ENCODE measurements at regions not wholly inside any gene's neighbourhood (a gene's known extent, or its start where the extent isn't known, plus 50 kb on each side); places are given as distances from the start of the nearest gene placed in this dataset.

GRCh38 chr12:107857191-107857590 lies 82.7 kb downstream of the ASCL4 start:
- Histone ChIP-seq H2AFZ (replicated peaks; ENCODE audit: low read length, poor library complexity) (no peak overlapping the region), H3K36me3 (ENCODE audit: control insufficient read depth, insufficient read depth, low read length) (no peaks in the 10 kb centered on the region), H4K20me1 (ENCODE audit: insufficient read depth, low read length) (no peaks in the 10 kb centered on the region), H4K5ac (ENCODE audit: low read depth, low read length) (no peak overlapping the region), H4K91ac (ENCODE audit: insufficient read depth, low read depth, low read length) (no peak overlapping the region), H3K9me1 (ENCODE audit: insufficient read depth, low read length) (no peaks in the 10 kb centered on the region), H3K27ac (ENCODE audit: insufficient read depth, low read length) (no peak overlapping the region), H2BK20ac (ENCODE audit: low read depth, low read length) (no peak overlapping the region), H2BK120ac (ENCODE audit: low read depth, low read length) (no peak overlapping the region), H2BK5ac (ENCODE audit: low read depth, low read length, poor library complexity, severe bottlenecking) (no peak overlapping the region), H2BK15ac (ENCODE audit: low read depth, low read length) (no peak overlapping the region), H3K27me3 (ENCODE audit: control insufficient read depth, insufficient read depth, low read length) (no peaks in the 10 kb centered on the region; the same call in 1 of the 2 replicates), H3K79me1 (ENCODE audit: low read depth in 1 of 2, low read length in 2 of 2) (no peaks in the 10 kb centered on the region), H4K8ac (ENCODE audit: low read depth in 2 of 2, low read length in 2 of 2) (no peak overlapping the region), H3K9ac (ENCODE audit: low read depth, low read length) (no peak overlapping the region), H3K56ac (ENCODE audit: extremely low read depth, insufficient read depth, low read length) (no peak overlapping the region), H3K14ac (replicated peaks; ENCODE audit: low read depth, low read length) (no peak overlapping the region), H3K4ac (ENCODE audit: low read depth, low read length) (no peak overlapping the region), H3K4me1 (ENCODE audit: control insufficient read depth, insufficient read depth, low read length) (no peaks in the 10 kb centered on the region), H3K4me3 (ENCODE audit: insufficient read depth, low read depth, low read length) (no peak overlapping the region), H3K4me2 (ENCODE audit: low read depth, low read length) (no peak overlapping the region), H2AK5ac (ENCODE audit: low read depth, low read length) (no peak overlapping the region), H3K18ac (ENCODE audit: low read depth, low read length) (no peak overlapping the region), H2AK9ac (replicated peaks; ENCODE audit: low read depth, low read length, poor library complexity) (no peak overlapping the region), H3K9me3 (ENCODE audit: control insufficient read depth, insufficient read depth, low read length) (no peaks in the 10 kb centered on the region), H3K23ac (ENCODE audit: low read depth, low read length) (no peak overlapping the region)
- POLR2A ChIA-PET (ENCODE audit: unreplicated experiment): no interaction called here
- ATAC-seq (ENCODE audit: low read depth) (no peak), DNase-seq (no peak)
- intact Hi-C loops (cut with micrococcal nuclease): loop anchor here (5.0 kb wide), 1 partner anchor 55 kb away; no protein-coding TSS in a partner anchor
- no CpG with 5 or more reads among the region's 4 CpGs for WGBS, 2 experiments (ENCODE audit: extremely low coverage in 2 of 2, insufficient read length in 1 of 2)
- CTCF ChIA-PET: interaction anchor here (0.7 kb wide), 1 partner anchor 37 kb away, joined by 3 read pairs; no protein-coding TSS in a partner anchor
- dilution Hi-C loops (cut with HindIII; ENCODE audit: low sequenced_read_pairs, unreplicated experiment): no loop called here
- TF ChIP-seq NFE2L2 (IDR thresholded peaks at IDR 0.05; ENCODE audit: low read depth, low read length): no peak
- TF ChIP-seq, protein P1, sequence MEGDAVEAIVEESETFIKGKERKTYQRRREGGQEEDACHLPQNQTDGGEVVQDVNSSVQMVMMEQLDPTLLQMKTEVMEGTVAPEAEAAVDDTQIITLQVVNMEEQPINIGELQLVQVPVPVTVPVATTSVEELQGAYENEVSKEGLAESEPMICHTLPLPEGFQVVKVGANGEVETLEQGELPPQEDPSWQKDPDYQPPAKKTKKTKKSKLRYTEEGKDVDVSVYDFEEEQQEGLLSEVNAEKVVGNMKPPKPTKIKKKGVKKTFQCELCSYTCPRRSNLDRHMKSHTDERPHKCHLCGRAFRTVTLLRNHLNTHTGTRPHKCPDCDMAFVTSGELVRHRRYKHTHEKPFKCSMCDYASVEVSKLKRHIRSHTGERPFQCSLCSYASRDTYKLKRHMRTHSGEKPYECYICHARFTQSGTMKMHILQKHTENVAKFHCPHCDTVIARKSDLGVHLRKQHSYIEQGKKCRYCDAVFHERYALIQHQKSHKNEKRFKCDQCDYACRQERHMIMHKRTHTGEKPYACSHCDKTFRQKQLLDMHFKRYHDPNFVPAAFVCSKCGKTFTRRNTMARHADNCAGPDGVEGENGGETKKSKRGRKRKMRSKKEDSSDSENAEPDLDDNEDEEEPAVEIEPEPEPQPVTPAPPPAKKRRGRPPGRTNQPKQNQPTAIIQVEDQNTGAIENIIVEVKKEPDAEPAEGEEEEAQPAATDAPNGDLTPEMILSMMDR (conservative IDR thresholded peaks at IDR 0.05; ENCODE audit: low read depth, low read length): no peak
- TF ChIP-seq FOS (IDR thresholded peaks at IDR 0.05; ENCODE audit: low read depth, low read length): no peak
- no peak for TF ChIP-seq RAD21 (IDR thresholded peaks at IDR 0.05; ENCODE audit: low read length)
- no peak for TF ChIP-seq BHLHE40 (IDR thresholded peaks at IDR 0.05; ENCODE audit: low read depth, low read length)
- TF ChIP-seq, protein P2, sequence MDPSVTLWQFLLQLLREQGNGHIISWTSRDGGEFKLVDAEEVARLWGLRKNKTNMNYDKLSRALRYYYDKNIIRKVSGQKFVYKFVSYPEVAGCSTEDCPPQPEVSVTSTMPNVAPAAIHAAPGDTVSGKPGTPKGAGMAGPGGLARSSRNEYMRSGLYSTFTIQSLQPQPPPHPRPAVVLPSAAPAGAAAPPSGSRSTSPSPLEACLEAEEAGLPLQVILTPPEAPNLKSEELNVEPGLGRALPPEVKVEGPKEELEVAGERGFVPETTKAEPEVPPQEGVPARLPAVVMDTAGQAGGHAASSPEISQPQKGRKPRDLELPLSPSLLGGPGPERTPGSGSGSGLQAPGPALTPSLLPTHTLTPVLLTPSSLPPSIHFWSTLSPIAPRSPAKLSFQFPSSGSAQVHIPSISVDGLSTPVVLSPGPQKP (IDR thresholded peaks at IDR 0.05; ENCODE audit: borderline replicate concordance, low read depth, low read length): no peak
- no peak for TF ChIP-seq RCOR1 (IDR thresholded peaks at IDR 0.05; ENCODE audit: insufficient replicate concordance, low read length)
- no peak for TF ChIP-seq POLR2A (IDR thresholded peaks at IDR 0.05; ENCODE audit: low read depth, low read length)
- TF ChIP-seq RFX5 (IDR thresholded peaks at IDR 0.05; ENCODE audit: low read depth, low read length): no peak
- no peak for TF ChIP-seq USF2 (IDR thresholded peaks at IDR 0.05; ENCODE audit: low read depth, low read length)
- TF ChIP-seq CHD1 (IDR thresholded peaks at IDR 0.05; ENCODE audit: low read depth, low read length): no peak
- no peak for TF ChIP-seq MAZ (IDR thresholded peaks at IDR 0.05; ENCODE audit: borderline replicate concordance, low read depth, low read length)
- TF ChIP-seq MAFK (IDR thresholded peaks at IDR 0.05; ENCODE audit: low read depth, low read length): no peak
- TF ChIP-seq CEBPB (IDR thresholded peaks at IDR 0.05; ENCODE audit: low read depth, low read length): no peak
- TF ChIP-seq MXI1 (IDR thresholded peaks at IDR 0.05; ENCODE audit: borderline replicate concordance, low read depth, low read length): no peak
- no TSS peak for BruUV-seq (replicated peaks)
- in situ Hi-C loops (cut with MboI; ENCODE audit: low sequenced_read_pairs): no loop called here

Data from IMR-90 (cell line).